ENCODE measurements at regions not wholly inside any gene's neighbourhood (a gene's known extent, or its start where the extent isn't known, plus 50 kb on each side); places are given as distances from the start of the nearest gene placed in this dataset.

DNA sequence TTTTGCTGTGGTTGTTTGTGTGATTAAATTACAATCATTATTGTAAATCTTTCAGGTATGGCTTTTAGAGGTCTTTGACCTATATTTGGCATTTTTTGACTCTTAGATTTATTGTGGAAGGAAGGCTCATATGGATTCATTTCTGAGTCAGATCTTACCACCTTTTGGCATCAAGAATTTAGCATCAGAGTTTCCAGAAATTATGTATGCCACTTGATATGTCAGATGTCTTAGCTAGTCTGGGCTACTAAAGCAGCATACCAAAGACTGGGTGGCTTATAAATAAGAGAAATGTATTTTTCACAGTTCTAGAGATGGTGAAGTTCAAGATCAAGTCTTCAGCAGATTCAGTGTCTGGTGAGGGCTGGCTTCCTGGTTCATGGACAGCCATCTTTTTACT lies 129.5 kb upstream of the PZP start:
- Histone ChIP-seq H2BK15ac (ENCODE audit: low read length) (no peak overlapping the region), H2AFZ (ENCODE audit: low read length) (no peak overlapping the region), H3K4me3 (ENCODE audit: extremely low read depth in 1 of 4, insufficient read depth in 2 of 4, low read depth in 3 of 4, low read length in 4 of 4) (no peak overlapping the region), H3K27ac (ENCODE audit: low read depth, low read length) (no peak overlapping the region), H4K5ac (ENCODE audit: insufficient read length, low read depth, low read length) (no peak overlapping the region), H3K27me3 (replicated peaks in 1 of 4; ENCODE audit: control insufficient read depth in 3 of 4, extremely low read depth in 1 of 4, insufficient read depth in 3 of 4, low read length in 3 of 4) (no peaks in the 10 kb centered on the region), H3K18ac (ENCODE audit: extremely low read depth, low read length) (no peak overlapping the region), H2BK5ac (ENCODE audit: low read depth, low read length) (no peak overlapping the region), H4K20me1 (replicated peaks in 1 of 2; ENCODE audit: control insufficient read depth in 1 of 2, insufficient read depth in 2 of 2, low read length in 2 of 2) (no peaks in the 10 kb centered on the region), H3K4me1 (replicated peaks in 1 of 4; ENCODE audit: control insufficient read depth in 3 of 4, insufficient read depth in 4 of 4, low read length in 3 of 4) (no peaks in the 10 kb centered on the region), H2AK5ac (ENCODE audit: low read depth, low read length) (no peak overlapping the region), H3K79me1 (ENCODE audit: low read depth, low read length) (no peaks in the 10 kb centered on the region), H2BK120ac (replicated peaks; ENCODE audit: low read depth, low read length) (no peak overlapping the region), H3K9ac (replicated peaks in 1 of 4; ENCODE audit: extremely low read depth in 1 of 4, low read depth in 3 of 4, low read length in 3 of 4) (no peak overlapping the region), H3K9me3 (ENCODE audit: insufficient read depth in 2 of 2, low read depth in 1 of 2, low read length in 1 of 2) (peaks cover 0 to 2% of the 10 kb centered on the region in 2 experiments; a peak in 1 of 4 replicates), H3K4ac (replicated peaks; ENCODE audit: insufficient read length, low read depth, low read length) (no peak overlapping the region), H4K8ac (ENCODE audit: extremely low read depth, insufficient read depth, low read length) (no peak overlapping the region), H2BK12ac (ENCODE audit: low read depth, low read length) (no peak overlapping the region), H3K23ac (ENCODE audit: insufficient read length) (no peak overlapping the region), H3K79me2 (ENCODE audit: control insufficient read depth in 1 of 2, insufficient read depth in 2 of 2, low read length in 2 of 2) (no peaks in the 10 kb centered on the region), H3K23me2 (ENCODE audit: low read depth, low read length) (no peaks in the 10 kb centered on the region), H3K36me3 (ENCODE audit: control insufficient read depth in 2 of 4, insufficient read depth in 4 of 4, low read length in 3 of 4) (no peaks in the 10 kb centered on the region), H3K4me2 (ENCODE audit: insufficient read depth in 1 of 2, low read depth in 2 of 2, low read length in 2 of 2) (no peak overlapping the region), H3K14ac (ENCODE audit: insufficient read length) (no peak overlapping the region), H4K91ac (replicated peaks; ENCODE audit: insufficient read length, low read length) (no peak overlapping the region), H3K56ac (replicated peaks; ENCODE audit: insufficient read length, low read depth, low read length) (no peak overlapping the region), H2BK20ac (ENCODE audit: low read length) (no peak overlapping the region)
- DNase-seq (ENCODE audit: low read depth in 1 of 2, low spot score in 2 of 2) (no peak), FAIRE-seq (no peak)
- ChIA-PET CTCF (ENCODE audit: partially characterized antibody) (no interaction called here), POLR2A (ENCODE audit: partially characterized antibody) (no interaction called here)
- TF ChIP-seq SIX5 (IDR thresholded peaks at IDR 0.05; ENCODE audit: low read depth, low read length) (no peak), KDM5A (IDR thresholded peaks at IDR 0.05; ENCODE audit: low read length) (no peak), EGR1 (IDR thresholded peaks at IDR 0.05; ENCODE audit: borderline replicate concordance, low read depth, low read length) (no peak)
- TF ChIP-seq, protein P1, sequence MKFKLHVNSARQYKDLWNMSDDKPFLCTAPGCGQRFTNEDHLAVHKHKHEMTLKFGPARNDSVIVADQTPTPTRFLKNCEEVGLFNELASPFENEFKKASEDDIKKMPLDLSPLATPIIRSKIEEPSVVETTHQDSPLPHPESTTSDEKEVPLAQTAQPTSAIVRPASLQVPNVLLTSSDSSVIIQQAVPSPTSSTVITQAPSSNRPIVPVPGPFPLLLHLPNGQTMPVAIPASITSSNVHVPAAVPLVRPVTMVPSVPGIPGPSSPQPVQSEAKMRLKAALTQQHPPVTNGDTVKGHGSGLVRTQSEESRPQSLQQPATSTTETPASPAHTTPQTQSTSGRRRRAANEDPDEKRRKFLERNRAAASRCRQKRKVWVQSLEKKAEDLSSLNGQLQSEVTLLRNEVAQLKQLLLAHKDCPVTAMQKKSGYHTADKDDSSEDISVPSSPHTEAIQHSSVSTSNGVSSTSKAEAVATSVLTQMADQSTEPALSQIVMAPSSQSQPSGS (IDR thresholded peaks at IDR 0.05; ENCODE audit: low read length) = no peak
